ENCODE measurements at regions not wholly inside any gene's neighbourhood (a gene's known extent, or its start where the extent isn't known, plus 50 kb on each side); places are given as distances from the start of the nearest gene placed in this dataset.
"Not testable (repeated sequence)": the region's sequence is repeated elsewhere in the genome, so short reads cannot be mapped to it uniquely, and the experiment has no call there.

- no peak for DNase-seq
These were observed 1307.6 kb downstream of the TBC1D22A start for GRCh38 chr22:48070083-48070482.

GRCh38 chr22:48069256-48069655 lies 1306.8 kb downstream of the TBC1D22A start:
- no peak for DNase-seq

- DNase-seq: no peak
These were observed 1306.0 kb downstream of the TBC1D22A start for GRCh38 chr22:48068323-48068885.

- DNase-seq: no peak
These were observed 1303.4 kb downstream of the TBC1D22A start for GRCh38 chr22:48065892-48066291.

- DNase-seq: no peak
These were observed 1299.3 kb downstream of the TBC1D22A start for GRCh38 chr22:48061726-48062125.

GRCh38 chr22:48060266-48060665 lies 1297.8 kb downstream of the TBC1D22A start:
- DNase-seq: no peak

GRCh38 chr22:48059521-48059920 lies 1297.1 kb downstream of the TBC1D22A start:
- DNase-seq: not testable (repeated sequence)

GRCh38 chr22:48057116-48057835 lies 1294.8 kb downstream of the TBC1D22A start:
- no peak for DNase-seq

GRCh38 chr22:48055827-48056226 lies 1293.4 kb downstream of the TBC1D22A start:
- DNase-seq: no peak

GRCh38 chr22:48055185-48055584 lies 1292.7 kb downstream of the TBC1D22A start:
- no peak for DNase-seq

- DNase-seq: no peak
These were observed 1292.1 kb downstream of the TBC1D22A start for GRCh38 chr22:48054596-48054995.

- DNase-seq: no peak
These were observed 1291.5 kb downstream of the TBC1D22A start for GRCh38 chr22:48053973-48054372.

GRCh38 chr22:48053486-48053885 lies 1291.0 kb downstream of the TBC1D22A start:
- DNase-seq: no peak

GRCh38 chr22:48052621-48052890 lies 1290.1 kb downstream of the TBC1D22A start:
- no peak for DNase-seq

GRCh38 chr22:48051796-48052620 lies 1289.6 kb downstream of the TBC1D22A start:
- DNase-seq: no peak

GRCh38 chr22:48050836-48051235 lies 1288.4 kb downstream of the TBC1D22A start:
- no peak for DNase-seq

- DNase-seq: no peak
These were observed 1286.7 kb downstream of the TBC1D22A start for GRCh38 chr22:48049116-48049515.

- no peak for DNase-seq
These were observed 1285.5 kb downstream of the TBC1D22A start for GRCh38 chr22:48047722-48048500.

- no peak for DNase-seq
These were observed 1282.9 kb downstream of the TBC1D22A start for GRCh38 chr22:48045369-48045768.

GRCh38 chr22:48044487-48045060 lies 1282.1 kb downstream of the TBC1D22A start:
- no peak for DNase-seq

GRCh38 chr22:48043581-48043980 lies 1281.1 kb downstream of the TBC1D22A start:
- DNase-seq: no peak

GRCh38 chr22:48042621-48043395 lies 1280.4 kb downstream of the TBC1D22A start:
- DNase-seq: no peak
